HCT116 (cell line): ENCODE measurements at regions not wholly inside any gene's neighbourhood (a gene's known extent, or its start where the extent isn't known, plus 50 kb on each side); places are given as distances from the start of the nearest gene placed in this dataset.

ENCODE experiments used
- ATAC-seq: fragments of 200-7000 bp; cut with Tn5 transposase; 2 replicates; pipeline ENCODE4 v1.9.1; 2020; ENCODE audit warnings: mild to moderate bottlenecking, moderate library complexity
- BruUV-seq: library from RNA; stranded (reverse); fragments of 400-500 nt; replicated peaks from 2 replicates; lab custom pipeline; 2021; lab: Mats Ljungman, UMichigan
- CTCF ChIA-PET: fragments of 300-600 bp; sonication (Branson Sonifier 250); formaldehyde crosslinking; loops from one replicate; lab custom pipeline; 2021; ENCODE audit warnings: antibody characterized with exemption; lab: Charles Lee
- POLR2A ChIA-PET: fragments of 300-600, 350-600 bp; sonication (Branson Sonifier 250); formaldehyde crosslinking; loops from one replicate; lab custom pipeline; 2021; ENCODE audit warnings: antibody characterized with exemption; lab: Charles Lee
- RAD21 ChIA-PET, 2 experiments: fragments of 300-600 bp; sonication (Branson Sonifier 250); formaldehyde crosslinking; loops; one replicate each; lab custom pipeline; 2023; ENCODE audit warnings: low total read pairs in 2 of 2; ENCODE audit not compliant: uncharacterized antibody in 2 of 2, unreplicated experiment in 2 of 2, low non-redundant PET in 1 of 2; lab: Charles Lee
- DNase-seq: peaks from one replicate; pipeline ENCODE4 v3.0.0-alpha.2; 2010; ENCODE audit warnings: low read depth, low spot score
- H2AFZ ChIP-seq: fragments of 200-600 bp; shearing (Covaris generic), sonication (generic); 2 replicates; pipeline ENCODE4 v1.6.1; 2017; ENCODE audit warnings: low read depth, mixed run types, mixed read lengths, antibody characterized with exemption, low read length; ENCODE audit not compliant: poor library complexity, severe bottlenecking
- H3K27ac ChIP-seq: 2 replicates; pipeline ENCODE4 v1.5.1; 2012; ENCODE audit warnings: low read depth, low read length
- H3K27me3 ChIP-seq: fragments of 200-600 bp; sonication (generic); 2 replicates; pipeline ENCODE4 v1.6.1; 2016; ENCODE audit warnings: mixed run types, low read length, mixed read lengths; ENCODE audit not compliant: insufficient read depth
- H3K36me3 ChIP-seq, 2 experiments: fragments of 200-500 bp in 1 of 2; fragments of 200-600 bp in 1 of 2; sonication (Bioruptor generic) in 1 of 2; sonication (generic) in 1 of 2; 2 replicates each; pipeline versions ENCODE4 v1.5.1 to v1.6.1; 2014 to 2016; ENCODE audit warnings: low read length in 2 of 2, inconsistent platforms in 1 of 2, mixed read lengths in 1 of 2, mixed run types in 1 of 2; ENCODE audit not compliant: insufficient read depth in 2 of 2, control insufficient read depth in 1 of 2
- H3K4me1 ChIP-seq, 2 experiments: fragments of 200-600 bp in 1 of 2; sonication (generic) in 1 of 2; 2 replicates each; pipeline versions ENCODE4 v1.5.1 to v1.6.1; 2012 to 2017; ENCODE audit warnings: low read length in 2 of 2, inconsistent platforms in 1 of 2, mild to moderate bottlenecking in 1 of 2, mixed read lengths in 1 of 2, mixed run types in 1 of 2, moderate library complexity in 1 of 2; ENCODE audit not compliant: insufficient read depth in 2 of 2, control insufficient read depth in 1 of 2
- H3K4me2 ChIP-seq: fragments of 200-600 bp; sonication (generic); 2 replicates; pipeline ENCODE4 v1.6.1; 2017; ENCODE audit warnings: mixed run types, low read length, mixed read lengths
- H3K4me3 ChIP-seq, 2 experiments: fragments of 200-600 bp in 1 of 2; sonication (generic) in 1 of 2; replicated peaks in 1 of 2; 2 replicates each; pipeline ENCODE4 v1.5.1; 2011 to 2016; ENCODE audit warnings: low read length in 2 of 2, control low read depth in 1 of 2, low read depth in 1 of 2, mild to moderate bottlenecking in 1 of 2, mixed read lengths in 1 of 2, mixed run types in 1 of 2
- H3K79me2 ChIP-seq: fragments of 200-600 bp; sonication (generic); 2 replicates; pipeline ENCODE4 v1.6.1; 2017; ENCODE audit warnings: mild to moderate bottlenecking, mixed run types, low read length, moderate library complexity, mixed read lengths; ENCODE audit not compliant: insufficient read depth
- H3K9ac ChIP-seq: fragments of 200-600 bp; sonication (generic); 2 replicates; pipeline ENCODE4 v1.6.1; 2016; ENCODE audit warnings: low read length, mixed read lengths
- H3K9me2 ChIP-seq: fragments of 200-600 bp; sonication (generic), shearing (Covaris generic); 2 replicates; pipeline ENCODE4 v1.6.1; 2017; ENCODE audit warnings: mixed run types, mild to moderate bottlenecking, moderate library complexity; ENCODE audit not compliant: insufficient read depth
- H3K9me3 ChIP-seq, 2 experiments: fragments of 200-500 bp in 1 of 2; fragments of 200-600 bp in 1 of 2; sonication (Bioruptor generic) in 1 of 2; sonication (generic) in 1 of 2; 2 replicates each; pipeline ENCODE4 v1.6.1; 2014 to 2017; ENCODE audit warnings: low read length in 2 of 2, mixed read lengths in 2 of 2, inconsistent platforms in 1 of 2, low read depth in 1 of 2, mild to moderate bottlenecking in 1 of 2, mixed run types in 1 of 2, moderate library complexity in 1 of 2; ENCODE audit not compliant: control insufficient read depth in 1 of 2, insufficient read depth in 1 of 2
- H4K20me1 ChIP-seq: fragments of 200-600 bp; sonication (generic), shearing (Covaris generic); 2 replicates; pipeline ENCODE4 v1.6.1; 2017; ENCODE audit warnings: mixed run types, mild to moderate bottlenecking, moderate library complexity; ENCODE audit not compliant: insufficient read depth
- EGR1 ChIP-seq: IDR thresholded peaks from 2 replicates; pipeline ENCODE4 v1.6.1; 2012; ENCODE audit warnings: low read depth
- ELF1 ChIP-seq: IDR thresholded peaks from 2 replicates; pipeline ENCODE4 v1.6.1; 2012; ENCODE audit warnings: low read depth, borderline replicate concordance
- FOSL1 ChIP-seq: IDR thresholded peaks from 2 replicates; pipeline ENCODE4 v1.6.1; 2012; ENCODE audit warnings: low read depth
- JUND ChIP-seq: IDR thresholded peaks from 2 replicates; pipeline ENCODE4 v1.6.1; 2012
- POLR2AphosphoS5 ChIP-seq: IDR thresholded peaks from 2 replicates; pipeline ENCODE4 v1.6.1; 2011; ENCODE audit warnings: mild to moderate bottlenecking, low read depth, low read length, moderate library complexity
- SRF ChIP-seq: IDR thresholded peaks from 2 replicates; pipeline ENCODE4 v1.6.1; 2012; ENCODE audit warnings: low read depth
- YY1 ChIP-seq: IDR thresholded peaks from 2 replicates; pipeline ENCODE4 v1.6.1; 2011; ENCODE audit warnings: low read length, low read depth, moderate library complexity, mild to moderate bottlenecking; ENCODE audit not compliant: insufficient replicate concordance; ENCODE audit errors: extremely low read depth
- ZFX ChIP-seq: fragments of 450-650 bp; IDR thresholded peaks from 2 replicates; pipeline ENCODE4 v1.6.1; 2017
- ZNF274 ChIP-seq: fragments of 200-500 bp; sonication (Bioruptor generic); IDR thresholded peaks from 2 replicates; pipeline ENCODE4 v1.6.1; 2014; ENCODE audit warnings: mild to moderate bottlenecking, low read depth, low read length, inconsistent platforms
- intact Hi-C: fragments of 100-400 bp; cut with micrococcal nuclease; formaldehyde crosslinking; loops from 2 replicates; pipeline ENCODE4 v1.10.0; 2022
- TF ChIP-seq, protein P1 (sequence below): IDR thresholded peaks from 2 replicates; pipeline ENCODE4 v1.6.1; 2011; ENCODE audit warnings: mild to moderate bottlenecking, low read length, moderate library complexity; ENCODE audit not compliant: insufficient replicate concordance; ENCODE audit errors: extremely low read depth
- TF ChIP-seq, protein P2 (sequence below): IDR thresholded peaks from 2 replicates; pipeline ENCODE4 v1.6.1; 2012

DNA sequence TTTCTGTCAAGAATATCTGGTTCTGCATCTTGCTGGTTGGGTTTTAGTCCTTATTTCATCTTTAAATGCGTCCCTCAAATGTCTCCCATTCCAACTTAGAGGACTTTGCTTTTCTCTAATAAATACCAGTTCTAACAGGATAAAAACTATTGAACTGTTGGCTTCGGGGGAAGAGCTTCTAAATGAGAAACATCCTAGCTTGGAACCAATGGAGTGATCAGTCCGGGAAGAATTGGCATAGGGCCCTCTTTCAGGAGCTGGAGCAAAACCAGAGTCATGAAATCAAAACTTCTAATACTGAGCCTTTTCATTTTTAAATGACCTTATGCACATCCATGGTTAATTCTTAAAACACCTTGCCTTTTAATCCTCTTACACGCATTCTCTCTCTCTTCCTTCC is 401.6 kb upstream of the SMIM21 start:
- H3K79me2 ChIP-seq = no peaks in the 10 kb centered on the region
- H3K9ac ChIP-seq = no peak overlapping the region
- intact Hi-C loops = no loop called here
- ChIA-PET RAD21 (no interaction called here), POLR2A (no interaction called here)
- DNase-seq (no peak), ATAC-seq (no peak)
- no peak overlapping the region for H3K4me2 ChIP-seq
- H3K9me2 ChIP-seq = no peaks in the 10 kb centered on the region
- no peak overlapping the region for H2AFZ ChIP-seq
- H3K36me3 ChIP-seq = no peaks in the 10 kb centered on the region
- no peak overlapping the region for H3K27ac ChIP-seq
- no peak overlapping the region for H3K4me3 ChIP-seq
- H4K20me1 ChIP-seq = no peaks in the 10 kb centered on the region
- BruUV-seq = no TSS peak
- H3K9me3 ChIP-seq = no peaks in the 10 kb centered on the region
- H3K4me1 ChIP-seq = no peaks in the 10 kb centered on the region
- TF ChIP-seq ELF1 (no peak), ZFX (no peak), JUND (no peak), POLR2AphosphoS5 (no peak), EGR1 (no peak), YY1 (no peak), ZNF274 (no peak), FOSL1 (no peak), SRF (no peak)
- TF ChIP-seq, protein P1, sequence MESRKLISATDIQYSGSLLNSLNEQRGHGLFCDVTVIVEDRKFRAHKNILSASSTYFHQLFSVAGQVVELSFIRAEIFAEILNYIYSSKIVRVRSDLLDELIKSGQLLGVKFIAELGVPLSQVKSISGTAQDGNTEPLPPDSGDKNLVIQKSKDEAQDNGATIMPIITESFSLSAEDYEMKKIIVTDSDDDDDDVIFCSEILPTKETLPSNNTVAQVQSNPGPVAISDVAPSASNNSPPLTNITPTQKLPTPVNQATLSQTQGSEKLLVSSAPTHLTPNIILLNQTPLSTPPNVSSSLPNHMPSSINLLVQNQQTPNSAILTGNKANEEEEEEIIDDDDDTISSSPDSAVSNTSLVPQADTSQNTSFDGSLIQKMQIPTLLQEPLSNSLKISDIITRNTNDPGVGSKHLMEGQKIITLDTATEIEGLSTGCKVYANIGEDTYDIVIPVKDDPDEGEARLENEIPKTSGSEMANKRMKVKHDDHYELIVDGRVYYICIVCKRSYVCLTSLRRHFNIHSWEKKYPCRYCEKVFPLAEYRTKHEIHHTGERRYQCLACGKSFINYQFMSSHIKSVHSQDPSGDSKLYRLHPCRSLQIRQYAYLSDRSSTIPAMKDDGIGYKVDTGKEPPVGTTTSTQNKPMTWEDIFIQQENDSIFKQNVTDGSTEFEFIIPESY = no peak
- TF ChIP-seq, protein P2, sequence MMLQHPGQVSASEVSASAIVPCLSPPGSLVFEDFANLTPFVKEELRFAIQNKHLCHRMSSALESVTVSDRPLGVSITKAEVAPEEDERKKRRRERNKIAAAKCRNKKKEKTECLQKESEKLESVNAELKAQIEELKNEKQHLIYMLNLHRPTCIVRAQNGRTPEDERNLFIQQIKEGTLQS = no peak
- TF ChIP-seq, all 23 proteins: peak for 0
- CTCF ChIA-PET = no interaction called here
- H3K27me3 ChIP-seq = no peaks in the 10 kb centered on the region
